Mesenchymal stem cell (in vitro differentiated cells and primary cell): ENCODE measurements at regions not wholly inside any gene's neighbourhood (a gene's known extent, or its start where the extent isn't known, plus 50 kb on each side); places are given as distances from the start of the nearest gene placed in this dataset.

Experiments used
- DNase-seq: peaks from one replicate; pipeline ENCODE4 v3.0.0-alpha.2; 2013
- H2AFZ ChIP-seq: one replicate; pipeline ENCODE4 v1.6.1; 2013; ENCODE audit warnings: low read depth, mild to moderate bottlenecking, control low read depth, inconsistent platforms, low read length, moderate library complexity
- H2AK5ac ChIP-seq: 2 replicates; pipeline ENCODE4 v1.6.1; 2013; ENCODE audit warnings: low read length, moderate library complexity, mild to moderate bottlenecking, inconsistent platforms; ENCODE audit not compliant: severe bottlenecking
- H2BK120ac ChIP-seq: one replicate; pipeline ENCODE4 v1.6.1; 2013; ENCODE audit warnings: low read depth, mild to moderate bottlenecking, inconsistent platforms, low read length, moderate library complexity
- H2BK12ac ChIP-seq, 2 experiments: one replicate each; pipeline ENCODE4 v1.6.1; 2013; ENCODE audit warnings: inconsistent platforms in 2 of 2, low read length in 2 of 2, mild to moderate bottlenecking in 2 of 2, moderate library complexity in 2 of 2, control low read depth in 1 of 2
- H2BK15ac ChIP-seq: one replicate; pipeline ENCODE4 v1.6.1; 2013; ENCODE audit warnings: mild to moderate bottlenecking, low read depth, inconsistent platforms; ENCODE audit not compliant: poor library complexity, severe bottlenecking
- H2BK5ac ChIP-seq: 2 replicates; pipeline ENCODE4 v1.6.1; 2013; ENCODE audit warnings: low read depth, mild to moderate bottlenecking, low read length, control low read depth, inconsistent platforms; ENCODE audit not compliant: poor library complexity, severe bottlenecking
- H3K14ac ChIP-seq, 2 experiments: one replicate each; pipeline ENCODE4 v1.6.1; 2013; ENCODE audit warnings: inconsistent platforms in 2 of 2, low read length in 2 of 2, control low read depth in 1 of 2, mild to moderate bottlenecking in 1 of 2, moderate library complexity in 1 of 2
- H3K18ac ChIP-seq, 2 experiments: one replicate each; pipeline ENCODE4 v1.6.1; 2013; ENCODE audit warnings: inconsistent platforms in 2 of 2, low read length in 2 of 2, control low read depth in 1 of 2, low read depth in 1 of 2, mild to moderate bottlenecking in 1 of 2
- H3K23ac ChIP-seq, 2 experiments: one replicate each; pipeline ENCODE4 v1.6.1; 2013; ENCODE audit warnings: inconsistent platforms in 2 of 2, low read length in 2 of 2, mild to moderate bottlenecking in 2 of 2, moderate library complexity in 2 of 2, control low read depth in 1 of 2
- H3K27ac ChIP-seq: 2 replicates; pipeline ENCODE4 v1.5.1; 2013; ENCODE audit warnings: mild to moderate bottlenecking, moderate library complexity, low read length, control low read depth, inconsistent platforms; ENCODE audit not compliant: poor library complexity, severe bottlenecking
- H3K27me3 ChIP-seq, 2 experiments: 2 replicates each; pipeline versions ENCODE4 v1.6.1 to v1.7.0; 2013; ENCODE audit warnings: low read length in 2 of 2, mild to moderate bottlenecking in 2 of 2, moderate library complexity in 2 of 2, control low read depth in 1 of 2, inconsistent platforms in 1 of 2; ENCODE audit not compliant: control insufficient read depth in 1 of 2, insufficient read depth in 1 of 2
- H3K36me3 ChIP-seq, 2 experiments: 2 replicates each; pipeline versions ENCODE4 v1.6.1 to v1.7.0; 2013; ENCODE audit warnings: low read length in 2 of 2, control low read depth in 1 of 2, inconsistent platforms in 1 of 2, low read depth in 1 of 2, mild to moderate bottlenecking in 1 of 2; ENCODE audit not compliant: insufficient read depth in 2 of 2, control insufficient read depth in 1 of 2
- H3K4ac ChIP-seq, 2 experiments: one replicate each; pipeline ENCODE4 v1.6.1; 2013; ENCODE audit warnings: inconsistent platforms in 2 of 2, low read length in 2 of 2, mild to moderate bottlenecking in 2 of 2, moderate library complexity in 2 of 2, control low read depth in 1 of 2, low read depth in 1 of 2
- H3K4me1 ChIP-seq: 2 replicates; pipeline ENCODE4 v1.6.1; 2013; ENCODE audit warnings: low read depth, low read length, control low read depth; ENCODE audit not compliant: control insufficient read depth, insufficient read depth
- H3K4me2 ChIP-seq: 2 replicates; pipeline ENCODE4 v1.6.1; 2013; ENCODE audit warnings: low read length, mild to moderate bottlenecking, inconsistent platforms; ENCODE audit not compliant: poor library complexity, severe bottlenecking
- H3K4me3 ChIP-seq, 2 experiments: 2 replicates each; pipeline versions ENCODE4 v1.5.1 to v1.7.0; 2013; ENCODE audit warnings: low read length in 2 of 2, mild to moderate bottlenecking in 2 of 2, control low read depth in 1 of 2, low read depth in 1 of 2; ENCODE audit not compliant: insufficient read depth in 1 of 2
- H3K79me1 ChIP-seq: replicated peaks from 2 replicates; pipeline ENCODE4 v1.6.1; 2013; ENCODE audit warnings: mild to moderate bottlenecking, control low read depth, low read length, inconsistent platforms; ENCODE audit not compliant: poor library complexity, severe bottlenecking
- H3K9ac ChIP-seq: 2 replicates; pipeline ENCODE4 v1.7.0; 2013; ENCODE audit warnings: mild to moderate bottlenecking, low read length, moderate library complexity
- H3K9me3 ChIP-seq: 2 replicates; pipeline ENCODE4 v1.7.0; 2013; ENCODE audit warnings: mild to moderate bottlenecking, low read length; ENCODE audit not compliant: control insufficient read depth
- H4K8ac ChIP-seq: one replicate; pipeline ENCODE4 v1.6.1; 2013; ENCODE audit warnings: inconsistent platforms, mild to moderate bottlenecking, low read length, moderate library complexity
- H4K91ac ChIP-seq: one replicate; pipeline ENCODE4 v1.6.1; 2013; ENCODE audit warnings: mild to moderate bottlenecking, low read length, inconsistent platforms
- WGBS: methylation state at CpG from one replicate; pipeline ENCODE4 v1.1.7; 2013; ENCODE audit warnings: mixed read lengths; 5-methylcytosine and 5-hydroxymethylcytosine counted together

DNA sequence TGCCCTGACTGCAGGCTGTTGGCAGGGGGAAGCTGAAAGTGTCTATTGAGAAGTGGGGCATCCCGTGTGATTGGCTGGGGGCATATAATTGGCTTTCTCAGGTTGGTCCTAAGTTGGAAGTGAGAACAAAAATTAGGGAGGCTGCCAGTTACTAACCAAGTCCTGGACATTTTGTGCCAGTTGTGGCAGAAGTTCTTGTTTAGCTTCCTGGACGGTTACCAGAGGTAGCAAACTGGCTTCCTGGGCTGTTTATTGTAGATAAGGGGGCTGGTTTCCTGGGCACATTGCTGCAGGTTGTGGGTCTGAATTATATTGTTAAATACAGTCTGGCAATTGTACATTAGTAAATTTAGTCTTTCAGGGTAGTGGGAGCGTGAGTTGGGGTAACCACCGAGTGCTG, 50.6 kb upstream of the SLC2A12 start:
- H4K91ac ChIP-seq: no peak overlapping the region
- 70% methylated on average over 4 of the region's 4 CpGs for WGBS
- no peaks in the 10 kb centered on the region for H3K27me3 ChIP-seq
- H3K4ac ChIP-seq: no peak overlapping the region
- no peaks in the 10 kb centered on the region for H3K79me1 ChIP-seq
- H2AK5ac ChIP-seq: no peak overlapping the region
- no peak for DNase-seq
- no peak overlapping the region for H4K8ac ChIP-seq
- no peak overlapping the region for H3K4me3 ChIP-seq
- no peaks in the 10 kb centered on the region for H3K36me3 ChIP-seq
- H2BK12ac ChIP-seq: no peak overlapping the region
- peak overlapping the region; percentile 4 for H2BK15ac ChIP-seq
- no peak overlapping the region for H3K23ac ChIP-seq
- H3K14ac ChIP-seq: no peak overlapping the region
- H2AFZ ChIP-seq: no peak overlapping the region
- no peak overlapping the region for H3K27ac ChIP-seq
- H2BK5ac ChIP-seq: no peak overlapping the region
- no peak overlapping the region for H3K4me2 ChIP-seq
- no peak overlapping the region for H3K18ac ChIP-seq
- H3K4me1 ChIP-seq: no peaks in the 10 kb centered on the region
- H2BK120ac ChIP-seq: no peak overlapping the region
- no peaks in the 10 kb centered on the region for H3K9me3 ChIP-seq
- no peak overlapping the region for H3K9ac ChIP-seq
